ENCODE measurements at regions not wholly inside any gene's neighbourhood (a gene's known extent, or its start where the extent isn't known, plus 50 kb on each side); places are given as distances from the start of the nearest gene placed in this dataset.
A peak's percentile ranks its signal among the peaks of the same experiment; 100 is the strongest.

GRCh38 chr6:138692978-138693909 lies 80.3 kb upstream of the CCDC28A start (continued):
- TF ChIP-seq ZNF275 (CRISPR knock-in tag; IDR thresholded peaks at IDR 0.05; ENCODE audit: borderline replicate concordance) (0 out of 2 replicates have a peak, but pooled peaks have one; percentile 57), RELA (CRISPR knock-in tag; IDR thresholded peaks at IDR 0.05) (0 out of 2 replicates have a peak, but pooled peaks have one; percentile 12), ZNF841 (CRISPR knock-in tag; IDR thresholded peaks at IDR 0.05; ENCODE audit: borderline replicate concordance) (no peak), ZFP90 (CRISPR knock-in tag; IDR thresholded peaks at IDR 0.05; ENCODE audit: borderline replicate concordance) (peak; percentile 51; the same call in 1 of the 2 replicates), UBTF (CRISPR knock-in tag; IDR thresholded peaks at IDR 0.05) (peak; percentile 73), ZNF549 (CRISPR knock-in tag; IDR thresholded peaks at IDR 0.05) (no peak), ZNF792 (CRISPR knock-in tag; IDR thresholded peaks at IDR 0.05) (0 out of 2 replicates have a peak, but pooled peaks have one; percentile 31), ZNF558 (CRISPR knock-in tag; IDR thresholded peaks at IDR 0.05; ENCODE audit: borderline replicate concordance) (0 out of 2 replicates have a peak, but pooled peaks have one; percentile 22), MED1 (CRISPR knock-in tag; IDR thresholded peaks at IDR 0.05) (0 out of 2 replicates have a peak, but pooled peaks have one; percentile 4), FOSL2 (CRISPR knock-in tag; IDR thresholded peaks at IDR 0.05) (0 out of 2 replicates have a peak, but pooled peaks have one; percentile 17), ZNF574 (CRISPR knock-in tag; IDR thresholded peaks at IDR 0.05) (peak; percentile 31; the same call in 1 of the 2 replicates), RXRA (CRISPR knock-in tag; IDR thresholded peaks at IDR 0.05) (0 out of 2 replicates have a peak, but pooled peaks have one; percentile 7), ZNF274 (CRISPR knock-in tag; IDR thresholded peaks at IDR 0.05) (0 out of 2 replicates have a peak, but pooled peaks have one; percentile 18), ARNT2 (CRISPR knock-in tag; IDR thresholded peaks at IDR 0.05; ENCODE audit: low read depth) (0 out of 2 replicates have a peak, but pooled peaks have one; percentile 43), RBFOX2 (IDR thresholded peaks at IDR 0.05; ENCODE audit: low read depth, low read length) (peak; percentile 11; the same call in 1 of the 2 replicates), POLR2A (IDR thresholded peaks at IDR 0.05; ENCODE audit: insufficient read depth in 1 of 2, low read depth in 2 of 2, low read length in 2 of 2) (0 out of 4 replicates have a peak, but pooled peaks of 1 of the 2 experiments have one; percentile 17)
- TF ChIP-seq, protein P1, sequence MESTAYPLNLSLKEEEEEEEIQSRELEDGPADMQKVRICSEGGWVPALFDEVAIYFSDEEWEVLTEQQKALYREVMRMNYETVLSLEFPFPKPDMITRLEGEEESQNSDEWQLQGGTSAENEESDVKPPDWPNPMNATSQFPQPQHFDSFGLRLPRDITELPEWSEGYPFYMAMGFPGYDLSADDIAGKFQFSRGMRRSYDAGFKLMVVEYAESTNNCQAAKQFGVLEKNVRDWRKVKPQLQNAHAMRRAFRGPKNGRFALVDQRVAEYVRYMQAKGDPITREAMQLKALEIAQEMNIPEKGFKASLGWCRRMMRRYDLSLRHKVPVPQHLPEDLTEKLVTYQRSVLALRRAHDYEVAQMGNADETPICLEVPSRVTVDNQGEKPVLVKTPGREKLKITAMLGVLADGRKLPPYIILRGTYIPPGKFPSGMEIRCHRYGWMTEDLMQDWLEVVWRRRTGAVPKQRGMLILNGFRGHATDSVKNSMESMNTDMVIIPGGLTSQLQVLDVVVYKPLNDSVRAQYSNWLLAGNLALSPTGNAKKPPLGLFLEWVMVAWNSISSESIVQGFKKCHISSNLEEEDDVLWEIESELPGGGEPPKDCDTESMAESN (CRISPR knock-in tag; conservative IDR thresholded peaks at IDR 0.05), result no peak
